Smooth muscle cell (in vitro differentiated cells): ENCODE measurements at regions not wholly inside any gene's neighbourhood (a gene's known extent, or its start where the extent isn't known, plus 50 kb on each side); places are given as distances from the start of the nearest gene placed in this dataset.

Experiments used
- DNase-seq: peaks from one replicate; lab custom pipeline; 2025; ENCODE audit not compliant: unreplicated experiment; lab: John Stamatoyannopoulos, UW
- H2AFZ ChIP-seq: fragments of 200-600 bp; sonication (generic); 2 replicates; pipeline ENCODE4 v1.6.0; 2016; ENCODE audit warnings: antibody characterized with exemption, low read depth, mild to moderate bottlenecking
- H3F3A ChIP-seq: fragments of 200-600 bp; sonication (generic); 2 replicates; pipeline ENCODE4 v1.6.0; 2017; ENCODE audit warnings: antibody characterized with exemption, low read depth
- H3K27ac ChIP-seq: fragments of 200-600 bp; sonication (generic); 2 replicates; pipeline ENCODE4 v1.5.1; 2016; ENCODE audit warnings: low read depth, mild to moderate bottlenecking
- H3K27me3 ChIP-seq: fragments of 200-600 bp; sonication (generic); 2 replicates; pipeline ENCODE4 v1.6.1; 2016; ENCODE audit warnings: low read depth, mild to moderate bottlenecking
- H3K36me3 ChIP-seq: fragments of 200-600 bp; sonication (generic); 2 replicates; pipeline ENCODE4 v1.5.1; 2016; ENCODE audit warnings: low read depth
- H3K4me1 ChIP-seq: fragments of 200-600 bp; sonication (generic); 2 replicates; pipeline ENCODE4 v1.5.1; 2016; ENCODE audit warnings: low read depth
- H3K4me2 ChIP-seq: fragments of 200-600 bp; sonication (generic); 2 replicates; pipeline ENCODE4 v1.6.0; 2016; ENCODE audit warnings: mild to moderate bottlenecking
- H3K4me3 ChIP-seq: fragments of 200-600 bp; sonication (generic); 2 replicates; pipeline ENCODE4 v1.5.1; 2016; ENCODE audit warnings: mild to moderate bottlenecking
- H3K79me2 ChIP-seq: fragments of 200-600 bp; sonication (generic); 2 replicates; pipeline ENCODE4 v1.6.0; 2016; ENCODE audit warnings: low read depth, mild to moderate bottlenecking
- H3K9ac ChIP-seq: fragments of 200-600 bp; sonication (generic); 2 replicates; pipeline ENCODE4 v1.6.0; 2016; ENCODE audit warnings: low read depth
- H3K9me3 ChIP-seq: fragments of 200-600 bp; sonication (generic); replicated peaks from 2 replicates; pipeline ENCODE4 v1.5.1; 2016; ENCODE audit warnings: low read depth
- H4K20me1 ChIP-seq: fragments of 200-600 bp; sonication (generic); 2 replicates; pipeline ENCODE4 v1.6.0; 2016; ENCODE audit warnings: low read depth
- CTCF ChIP-seq: fragments of 200-600 bp; sonication (generic); IDR thresholded peaks from 2 replicates; pipeline ENCODE4 v1.5.1; 2017; ENCODE audit warnings: borderline replicate concordance, mild to moderate bottlenecking, antibody characterized with exemption; ENCODE audit not compliant: insufficient read depth, poor library complexity, severe bottlenecking
- WGBS: methylation state at CpG from one replicate; pipeline ENCODE4 v1.1.7; 2016; ENCODE audit warnings: low lambda C conversion rate; 5-methylcytosine and 5-hydroxymethylcytosine counted together

GRCh38 chr1:56068210-56068609, 511.2 kb downstream of the PLPP3 start:
- no peak overlapping the region for H3K4me2 ChIP-seq
- H3K9ac ChIP-seq = no peak overlapping the region
- H3K79me2 ChIP-seq = no peaks in the 10 kb centered on the region
- H3K4me1 ChIP-seq = peaks cover 4% of the 10 kb centered on the region
- no peaks in the 10 kb centered on the region for H4K20me1 ChIP-seq
- no peaks in the 10 kb centered on the region for H3K9me3 ChIP-seq
- no peaks in the 10 kb centered on the region for H3F3A ChIP-seq
- H3K36me3 ChIP-seq = no peaks in the 10 kb centered on the region
- H2AFZ ChIP-seq = no peak overlapping the region
- TF ChIP-seq CTCF = no peak
- H3K27ac ChIP-seq = no peak overlapping the region
- DNase-seq = no peak
- H3K27me3 ChIP-seq = no peaks in the 10 kb centered on the region
- 87% methylated on average over 6 of the region's 6 CpGs for WGBS
- H3K4me3 ChIP-seq = no peak overlapping the region

- Histone ChIP-seq H3K4me3 (no peak overlapping the region), H3K9me3 (no peaks in the 10 kb centered on the region), H3K36me3 (no peaks in the 10 kb centered on the region), H3K4me1 (peaks cover 4% of the 10 kb centered on the region), H3K4me2 (peak overlapping the region; percentile 5), H3K27ac (no peak overlapping the region), H4K20me1 (no peaks in the 10 kb centered on the region), H3F3A (no peaks in the 10 kb centered on the region), H3K9ac (no peak overlapping the region), H3K79me2 (no peaks in the 10 kb centered on the region), H2AFZ (no peak overlapping the region), H3K27me3 (no peaks in the 10 kb centered on the region)
- DNase-seq = no peak
- TF ChIP-seq CTCF = no peak
- 40% methylated on average over 3 of the region's 3 CpGs for WGBS
Measured at GRCh38 chr1:56065729-56066128, 513.6 kb downstream of the PLPP3 start.

- H3K9me3 ChIP-seq = no peaks in the 10 kb centered on the region
- no peak overlapping the region for H3K9ac ChIP-seq
- no peak overlapping the region for H2AFZ ChIP-seq
- 20% methylated on average over 3 of the region's 3 CpGs for WGBS
- H4K20me1 ChIP-seq = no peaks in the 10 kb centered on the region
- H3K79me2 ChIP-seq = no peaks in the 10 kb centered on the region
- DNase-seq = no peak
- no peaks in the 10 kb centered on the region for H3K27me3 ChIP-seq
- peak overlapping the region; percentile 7 for H3K27ac ChIP-seq
- H3K4me2 ChIP-seq = peak overlapping the region; percentile 5
- TF ChIP-seq CTCF = no peak
- H3K4me3 ChIP-seq = no peak overlapping the region
- H3K36me3 ChIP-seq = no peaks in the 10 kb centered on the region
- H3K4me1 ChIP-seq = peaks cover 4% of the 10 kb centered on the region
- no peaks in the 10 kb centered on the region for H3F3A ChIP-seq
Measured at GRCh38 chr1:56064705-56065104, 514.7 kb downstream of the PLPP3 start.

- Histone ChIP-seq H3K4me3 (no peak overlapping the region), H3F3A (no peaks in the 10 kb centered on the region), H3K4me2 (no peak overlapping the region), H3K4me1 (peaks cover 4% of the 10 kb centered on the region), H3K9ac (no peak overlapping the region), H4K20me1 (no peaks in the 10 kb centered on the region), H3K27ac (no peak overlapping the region), H3K79me2 (no peaks in the 10 kb centered on the region), H2AFZ (no peak overlapping the region), H3K27me3 (no peaks in the 10 kb centered on the region), H3K36me3 (no peaks in the 10 kb centered on the region), H3K9me3 (no peaks in the 10 kb centered on the region)
- TF ChIP-seq CTCF = no peak
- DNase-seq = no peak
- WGBS = 82% methylated on average over 4 of the region's 4 CpGs
Measured at GRCh38 chr1:56063461-56063860, 515.9 kb downstream of the PLPP3 start.
